GM21576 (cell line): ENCODE measurements at regions not wholly inside any gene's neighbourhood (a gene's known extent, or its start where the extent isn't known, plus 50 kb on each side); places are given as distances from the start of the nearest gene placed in this dataset.

Experiments
- ATAC-seq: cut with Tn5 transposase; IDR thresholded peaks from one replicate; pipeline ENCODE4 v1.9.1; 2021; ENCODE audit warnings: mild to moderate bottlenecking, moderate library complexity; ENCODE audit not compliant: unreplicated experiment

GRCh38 chr2:12156349-12156748 is 409.9 kb downstream of the LPIN1 start:
- ATAC-seq: no peak

DNA sequence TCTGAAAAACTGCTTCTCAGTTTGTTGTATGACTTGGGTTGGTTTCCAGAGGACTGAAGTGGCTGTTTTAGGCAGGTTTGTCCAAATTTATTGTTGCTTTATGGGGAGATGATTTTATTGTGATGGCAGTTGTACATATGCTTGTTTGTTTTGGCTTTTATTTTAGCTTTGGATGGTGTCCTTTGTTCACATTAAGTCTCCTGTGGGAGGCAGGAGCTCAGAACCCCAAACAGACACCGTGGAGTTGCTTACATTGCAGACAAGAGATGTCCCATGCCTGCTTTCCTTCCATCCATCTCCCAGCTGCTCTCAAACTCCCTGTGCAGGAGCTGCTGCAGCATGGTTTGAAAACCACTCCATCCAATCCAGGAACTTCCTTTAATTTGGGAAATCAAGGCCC is 414.7 kb downstream of the LPIN1 start:
- ATAC-seq: no peak

DNA sequence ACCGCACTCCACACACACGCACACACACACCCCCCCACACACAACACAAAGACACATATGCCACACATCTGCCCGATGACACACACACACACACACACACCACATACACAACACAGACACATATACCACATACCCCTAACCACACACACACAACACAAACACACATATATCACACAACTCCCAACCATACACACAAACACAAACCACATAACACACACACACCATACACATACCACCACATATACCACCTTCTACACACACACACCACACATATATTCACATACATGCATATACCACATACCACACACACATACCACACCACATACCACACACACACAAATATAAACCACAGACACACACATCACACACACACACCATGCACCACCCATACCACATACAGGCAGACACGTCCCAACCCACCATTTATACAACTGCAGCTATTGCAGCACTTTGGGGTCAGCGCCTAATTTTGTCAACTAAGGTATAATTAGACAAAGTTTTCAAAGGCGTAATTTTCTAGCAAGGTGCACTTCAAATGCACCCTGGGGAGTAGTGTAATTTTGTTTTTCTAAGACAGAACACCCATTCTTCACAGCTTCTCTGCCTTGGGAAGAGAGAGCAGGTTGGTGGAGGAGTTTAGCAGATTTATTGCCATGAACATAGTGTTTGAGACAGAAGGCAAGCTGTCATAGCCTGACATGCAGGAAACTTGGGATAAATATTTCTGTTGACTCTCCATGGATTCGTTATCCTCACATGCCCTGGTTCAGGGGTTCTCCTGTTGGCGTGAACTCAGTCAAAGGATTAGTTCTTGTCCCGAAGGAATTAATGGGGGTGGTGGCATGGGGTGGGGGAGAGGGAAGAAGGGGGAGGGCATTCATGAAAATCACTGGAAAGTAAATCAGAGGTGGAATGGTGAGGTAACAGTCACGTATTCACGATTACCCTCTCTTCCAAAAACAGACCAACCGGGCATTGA is 416.1 kb downstream of the LPIN1 start:
- no peak for ATAC-seq

DNA sequence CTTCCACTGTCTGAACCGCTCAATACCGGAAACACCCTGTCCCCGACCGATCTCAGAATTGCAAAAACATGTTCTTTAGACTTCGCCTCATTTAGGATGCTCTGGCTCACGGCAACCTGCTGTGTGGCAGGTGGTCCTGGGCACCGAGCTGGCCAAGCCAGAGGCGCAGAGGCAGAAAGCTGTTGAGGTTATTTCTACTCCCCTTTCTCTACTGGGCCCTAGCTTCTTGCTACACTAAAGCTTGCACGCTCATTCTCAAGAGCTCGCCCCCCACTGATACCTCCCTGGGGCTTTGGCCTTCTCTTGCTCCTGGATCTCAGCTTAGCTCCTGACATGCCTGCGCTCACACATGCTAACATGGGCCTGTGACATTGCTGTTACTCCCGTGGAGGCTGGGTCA is 417.4 kb downstream of the LPIN1 start:
- ATAC-seq: no peak

DNA sequence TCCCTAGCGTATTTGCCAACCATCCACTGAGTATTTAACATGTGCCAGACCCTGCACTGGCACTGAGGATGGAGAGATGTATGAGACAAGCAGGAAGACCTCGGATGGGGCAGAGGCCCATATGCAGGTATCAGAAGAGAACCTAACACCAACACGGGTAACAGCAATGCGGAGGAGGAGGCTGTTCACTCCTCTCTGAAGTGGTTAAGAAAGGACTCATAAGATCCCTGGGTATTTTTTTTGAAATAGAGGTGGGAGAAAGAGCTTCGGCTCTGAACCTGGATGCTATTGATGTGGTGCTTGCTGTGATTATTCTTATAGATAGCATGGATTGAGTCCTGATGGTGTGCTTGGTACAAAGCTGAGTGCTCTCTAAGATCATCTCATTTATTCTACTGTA is 418.3 kb downstream of the LPIN1 start:
- no peak for ATAC-seq

DNA sequence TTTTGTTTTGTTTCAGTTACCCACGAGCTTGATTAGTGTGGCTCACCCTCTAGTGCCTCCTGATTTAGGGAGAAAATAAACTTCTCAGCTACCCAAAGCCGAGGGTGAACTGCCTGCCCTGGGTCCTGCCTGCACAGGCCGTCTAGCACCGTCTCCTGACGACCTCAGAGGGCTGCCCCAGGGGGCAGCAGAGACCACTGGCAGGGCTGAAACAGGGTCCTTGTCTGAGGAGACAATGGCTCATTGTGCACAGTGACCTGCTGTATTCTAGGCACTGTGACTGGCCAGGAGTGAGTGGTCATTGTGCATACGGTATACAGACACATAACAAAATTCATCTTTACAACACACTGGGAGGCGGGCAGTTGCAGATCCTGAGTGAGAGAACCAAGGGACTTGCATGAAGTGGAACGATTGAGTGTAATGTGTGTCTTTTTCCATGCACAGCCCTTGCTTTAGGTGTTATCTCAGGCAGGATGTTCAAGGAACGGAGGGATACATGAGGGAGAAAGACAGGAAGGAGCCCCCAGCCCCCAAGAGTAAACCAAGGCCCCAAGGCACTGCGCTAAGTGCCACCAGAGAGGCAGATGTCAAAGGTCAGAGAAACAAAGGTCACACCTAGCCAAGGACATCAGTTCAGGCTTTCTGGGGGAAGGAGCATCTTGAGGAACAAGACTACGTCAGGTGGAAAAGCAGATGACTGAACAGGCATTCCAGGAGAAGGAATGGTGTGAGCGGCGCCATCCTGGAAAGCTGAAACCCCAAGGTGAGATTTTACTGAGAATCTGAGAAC is 421.3 kb downstream of the LPIN1 start:
- ATAC-seq: no peak

DNA sequence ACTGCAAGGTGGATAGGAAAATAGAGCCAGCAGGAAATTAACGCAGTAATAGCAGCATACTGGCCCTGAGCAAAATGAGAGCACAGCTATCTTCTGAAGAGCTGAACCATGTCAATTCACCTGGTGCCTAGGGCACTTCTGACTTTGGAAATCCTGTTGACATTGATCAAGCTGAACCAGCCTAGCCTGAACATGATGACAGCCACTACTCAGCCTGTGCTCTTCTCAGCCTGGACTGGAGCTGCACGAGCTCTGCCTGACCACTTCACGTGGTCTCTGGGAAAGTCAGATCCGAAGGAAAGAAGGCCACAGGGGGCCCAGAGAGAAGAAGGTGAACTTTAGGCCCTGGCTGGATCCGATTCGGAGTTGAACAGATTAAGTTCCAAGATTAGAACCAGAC is 421.9 kb downstream of the LPIN1 start:
- ATAC-seq: no peak

DNA sequence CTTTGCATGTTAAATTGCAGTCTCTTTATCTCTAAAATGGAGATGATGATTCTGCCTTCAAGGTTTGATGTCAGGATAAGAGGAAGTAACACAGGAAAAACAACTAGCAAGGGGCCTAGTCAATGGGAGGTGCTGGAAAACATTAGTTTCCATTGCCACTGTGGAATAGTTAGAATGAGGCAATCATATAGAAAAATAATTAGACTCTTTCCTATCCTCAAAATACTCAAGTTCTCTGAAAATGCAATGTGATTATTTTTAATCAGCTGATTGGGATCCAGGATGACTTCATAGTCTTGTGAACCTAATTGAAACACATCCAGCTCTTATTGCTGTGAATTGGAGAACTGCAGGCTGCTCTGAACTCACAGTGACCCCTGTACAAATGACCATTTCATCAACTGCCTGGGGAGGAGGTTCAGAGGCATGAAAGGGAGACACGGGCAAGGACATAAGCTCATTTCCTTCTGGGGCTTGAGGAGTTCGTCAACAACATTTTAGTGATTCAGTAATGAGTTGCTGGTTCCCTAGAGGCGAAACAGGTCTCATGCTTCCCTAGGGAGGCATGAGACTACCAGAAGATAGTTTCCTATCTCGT is 422.5 kb downstream of the LPIN1 start:
- ATAC-seq: no peak

GRCh38 chr2:12169721-12170120 is 423.3 kb downstream of the LPIN1 start:
- no peak for ATAC-seq

DNA sequence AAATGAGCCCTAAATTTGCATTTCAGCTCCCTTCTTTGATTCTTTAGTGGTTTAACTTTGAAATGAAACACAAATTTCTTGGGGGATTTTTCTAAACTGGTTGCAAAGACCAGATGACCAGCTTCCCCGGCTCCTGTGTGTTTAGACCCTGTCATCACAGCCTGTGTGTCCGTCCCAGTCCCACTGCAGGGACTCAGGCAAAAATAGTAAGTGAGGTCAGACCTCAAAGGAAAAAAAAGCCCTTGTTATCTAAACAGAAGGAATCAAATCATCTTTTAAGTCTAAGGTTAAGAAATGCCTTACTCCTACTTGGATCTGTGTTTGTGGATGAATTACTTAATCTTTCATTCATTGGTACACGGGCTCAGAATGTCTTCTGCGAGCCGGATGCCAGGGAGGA is 423.7 kb downstream of the LPIN1 start:
- ATAC-seq: no peak

DNA sequence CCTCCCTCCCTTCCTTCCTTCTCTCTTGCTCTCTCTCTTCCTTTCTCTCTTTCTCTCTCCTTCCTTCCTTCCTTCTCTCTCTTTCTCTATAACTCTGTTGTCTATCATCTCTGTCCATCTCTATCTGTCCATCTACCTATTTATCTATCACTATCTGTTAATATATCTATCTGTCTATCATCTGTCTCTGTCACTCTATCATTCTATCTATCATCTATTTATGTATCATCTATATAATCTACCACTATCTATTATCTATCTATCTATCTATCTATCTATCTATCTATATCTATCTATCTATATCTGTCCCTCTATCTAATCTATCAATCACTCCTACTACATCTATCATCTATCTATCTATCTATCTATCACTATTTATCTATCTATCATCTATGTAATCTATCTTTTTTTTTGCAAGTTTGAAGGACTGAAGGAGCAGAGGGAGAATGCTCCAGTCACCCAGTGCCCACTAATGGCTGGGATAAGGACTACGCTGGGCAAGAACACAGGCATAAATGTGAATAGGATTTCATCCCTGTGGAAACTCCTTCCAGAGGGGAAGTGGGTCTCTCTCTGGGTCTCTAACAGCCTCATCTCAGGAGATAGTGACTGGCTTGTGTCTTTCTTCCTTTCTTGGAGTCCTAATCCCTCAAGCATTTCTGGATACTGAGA is 427.0 kb downstream of the LPIN1 start:
- ATAC-seq: no peak

DNA sequence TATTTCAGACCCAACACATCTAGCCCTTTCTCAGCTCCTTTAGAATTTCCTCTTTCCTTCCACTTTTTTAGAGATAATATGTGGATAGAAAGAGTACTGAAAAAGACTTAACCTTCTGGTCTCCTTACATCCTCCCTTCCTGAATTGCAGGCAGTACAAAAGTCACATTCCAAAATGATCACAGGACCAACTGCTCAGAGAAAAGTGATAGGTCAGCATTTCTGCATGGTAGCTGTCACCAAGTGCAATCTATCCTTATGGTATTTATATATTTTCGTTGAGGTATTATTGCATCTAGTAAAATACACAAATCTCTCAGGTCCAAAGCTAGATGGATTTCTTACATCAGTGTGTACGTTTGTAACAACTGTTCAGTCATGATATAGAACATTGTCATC is 427.5 kb downstream of the LPIN1 start:
- ATAC-seq: no peak

- no peak for ATAC-seq
Observed at GRCh38 chr2:12175323-12175722, 428.9 kb downstream of the LPIN1 start.

DNA sequence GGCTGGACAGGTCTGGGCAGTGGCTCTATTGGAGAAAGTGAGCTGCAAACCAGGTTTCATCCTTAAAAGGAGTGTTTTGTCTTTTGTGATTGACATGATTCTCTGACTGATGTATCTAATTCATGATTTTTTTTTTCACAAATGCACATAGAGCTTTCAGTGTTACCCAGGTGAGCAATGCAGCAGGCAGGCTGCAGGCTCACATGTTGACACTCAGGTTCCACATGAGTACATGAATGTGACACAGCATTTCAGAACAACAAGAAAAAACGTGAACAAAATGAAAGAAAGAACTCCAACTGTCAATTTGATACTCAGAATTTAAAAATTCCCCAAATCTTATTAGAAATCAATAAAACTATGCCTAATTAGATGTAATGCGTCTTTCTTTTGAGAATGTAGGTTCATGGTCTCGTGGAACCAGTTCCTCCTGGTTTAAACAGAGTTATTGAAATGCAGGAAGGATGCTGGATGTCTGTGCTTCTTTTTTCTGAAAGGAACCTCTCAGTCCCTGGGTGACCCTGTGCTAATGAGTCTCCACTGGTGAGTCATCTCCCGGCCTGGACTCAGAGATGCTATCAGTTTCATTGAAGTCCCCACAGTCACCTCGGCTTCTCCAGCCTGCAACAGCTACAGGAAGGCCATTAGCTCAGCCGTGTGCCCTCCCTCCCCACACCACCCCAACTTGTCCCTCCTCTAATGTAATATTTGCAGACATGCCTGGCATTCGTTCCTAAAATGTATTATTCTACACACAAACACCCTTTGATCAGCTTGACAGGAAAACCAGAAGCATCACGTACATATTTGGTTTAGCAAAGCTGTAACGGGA is 430.4 kb downstream of the LPIN1 start:
- ATAC-seq: no peak

GRCh38 chr2:12177455-12178288 is 431.2 kb downstream of the LPIN1 start:
- ATAC-seq: no peak

- no peak for ATAC-seq
Observed at GRCh38 chr2:12178289-12179080, 432.1 kb downstream of the LPIN1 start.

DNA sequence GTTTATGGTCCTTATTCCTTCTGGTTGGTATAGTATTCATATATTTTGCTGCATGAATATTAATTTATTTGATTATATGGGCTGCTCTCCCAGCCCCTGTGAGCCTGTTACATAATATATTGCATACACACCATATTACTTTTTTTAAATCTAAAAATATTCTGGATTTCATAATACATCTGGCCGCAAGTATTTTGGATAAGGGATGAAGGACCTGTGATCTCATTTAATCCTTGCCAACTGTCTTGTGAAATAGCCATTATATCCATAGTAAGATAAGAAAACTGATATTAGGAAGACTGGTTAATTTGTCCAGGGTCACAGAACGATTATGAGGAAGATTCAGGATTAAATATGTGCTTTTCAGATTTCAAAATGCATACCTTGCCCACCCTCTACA is 433.6 kb downstream of the LPIN1 start:
- ATAC-seq: no peak

- ATAC-seq: no peak
Observed at GRCh38 chr2:12183032-12183645, 436.7 kb downstream of the LPIN1 start.
